ENCODE measurements at regions not wholly inside any gene's neighbourhood (a gene's known extent, or its start where the extent isn't known, plus 50 kb on each side); places are given as distances from the start of the nearest gene placed in this dataset.

DNA sequence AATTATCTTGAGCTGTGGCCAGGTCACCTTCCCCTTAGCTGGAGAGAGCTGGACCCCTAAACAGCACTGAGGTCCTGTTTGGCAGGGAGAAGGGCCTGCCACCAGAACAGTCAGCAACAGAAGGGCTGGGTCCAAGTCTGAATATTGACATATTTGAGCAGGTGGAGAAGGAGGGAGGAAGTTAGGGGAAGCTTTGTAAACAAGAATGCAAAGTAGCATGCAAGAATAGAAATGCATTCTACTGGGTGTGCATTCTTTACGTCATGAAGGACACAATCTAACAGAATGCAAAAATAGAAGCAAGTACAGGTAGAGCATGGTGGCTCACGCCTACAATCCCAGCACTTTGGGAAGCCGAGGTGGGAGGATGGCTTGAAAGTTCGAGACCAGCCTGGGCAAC lies 100.5 kb downstream of the QRSL1 start:
- no TSS peak for BruUV-seq (replicated peaks)
- H3K4me1 Mint-ChIP-seq (ENCODE audit: insufficient read depth, unreplicated experiment) = peaks cover 23% of the 10 kb centered on the region
- POLR2A ChIA-PET = interaction anchor here (1.9 kb wide), 1 partner anchor 17 kb away, joined by 6 read pairs; no protein-coding TSS in a partner anchor
- H3K4me3 Mint-ChIP-seq (ENCODE audit: unreplicated experiment) = no peak overlapping the region
- H3K27me3 Mint-ChIP-seq (ENCODE audit: insufficient read depth, unreplicated experiment) = no peaks in the 10 kb centered on the region
- intact Hi-C loops (cut with micrococcal nuclease) = no loop called here
- H3K36me3 Mint-ChIP-seq (ENCODE audit: insufficient read depth, unreplicated experiment) = peaks cover 7% of the 10 kb centered on the region
- no peaks in the 10 kb centered on the region for H3K9me3 Mint-ChIP-seq (ENCODE audit: unreplicated experiment)
- TF ChIP-seq, protein P1, sequence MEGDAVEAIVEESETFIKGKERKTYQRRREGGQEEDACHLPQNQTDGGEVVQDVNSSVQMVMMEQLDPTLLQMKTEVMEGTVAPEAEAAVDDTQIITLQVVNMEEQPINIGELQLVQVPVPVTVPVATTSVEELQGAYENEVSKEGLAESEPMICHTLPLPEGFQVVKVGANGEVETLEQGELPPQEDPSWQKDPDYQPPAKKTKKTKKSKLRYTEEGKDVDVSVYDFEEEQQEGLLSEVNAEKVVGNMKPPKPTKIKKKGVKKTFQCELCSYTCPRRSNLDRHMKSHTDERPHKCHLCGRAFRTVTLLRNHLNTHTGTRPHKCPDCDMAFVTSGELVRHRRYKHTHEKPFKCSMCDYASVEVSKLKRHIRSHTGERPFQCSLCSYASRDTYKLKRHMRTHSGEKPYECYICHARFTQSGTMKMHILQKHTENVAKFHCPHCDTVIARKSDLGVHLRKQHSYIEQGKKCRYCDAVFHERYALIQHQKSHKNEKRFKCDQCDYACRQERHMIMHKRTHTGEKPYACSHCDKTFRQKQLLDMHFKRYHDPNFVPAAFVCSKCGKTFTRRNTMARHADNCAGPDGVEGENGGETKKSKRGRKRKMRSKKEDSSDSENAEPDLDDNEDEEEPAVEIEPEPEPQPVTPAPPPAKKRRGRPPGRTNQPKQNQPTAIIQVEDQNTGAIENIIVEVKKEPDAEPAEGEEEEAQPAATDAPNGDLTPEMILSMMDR (IDR thresholded peaks at IDR 0.05; ENCODE audit: unreplicated experiment) = no peak
- CTCF ChIA-PET = interaction anchor here (0.6 to 0.7 kb wide), 2 partner anchors 8 to 76 kb away, joined by 3 read pairs; no protein-coding TSS in a partner anchor
- H3K27ac Mint-ChIP-seq (ENCODE audit: low read depth, unreplicated experiment) = no peak overlapping the region
- no peak for DNase-seq (ENCODE audit: unreplicated experiment)

DNA sequence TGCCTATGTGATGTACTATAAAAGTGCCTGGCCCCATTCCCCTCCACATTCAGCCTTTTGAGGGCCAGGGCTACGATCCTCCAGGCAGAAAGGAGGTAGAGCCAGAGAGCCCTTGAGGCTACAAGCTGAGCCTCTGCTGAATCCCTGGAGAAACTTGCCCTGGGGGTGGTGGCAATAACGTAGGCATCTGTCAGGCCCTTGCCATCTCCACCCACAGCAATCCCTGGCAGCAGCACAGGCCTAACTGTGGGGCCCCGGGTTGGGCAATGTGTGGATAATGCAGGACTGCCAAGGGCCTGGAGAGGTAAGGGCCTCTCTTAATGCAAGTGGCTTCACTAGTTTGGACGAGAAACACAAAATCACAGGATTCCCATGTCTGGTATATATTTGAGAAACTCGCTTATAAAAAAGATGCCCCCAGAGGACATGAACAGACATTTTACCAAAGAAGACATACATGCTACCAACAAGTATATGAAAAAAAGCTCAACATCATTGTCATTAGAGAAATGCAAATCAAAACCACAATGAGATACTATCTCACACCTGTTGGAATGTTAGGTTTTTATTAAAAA lies 99.0 kb downstream of the QRSL1 start:
- Mint-ChIP-seq H3K27me3 (ENCODE audit: insufficient read depth, unreplicated experiment) (no peaks in the 10 kb centered on the region), H3K4me3 (ENCODE audit: unreplicated experiment) (no peak overlapping the region), H3K9me3 (ENCODE audit: unreplicated experiment) (no peaks in the 10 kb centered on the region), H3K4me1 (ENCODE audit: insufficient read depth, unreplicated experiment) (peaks cover 25% of the 10 kb centered on the region), H3K36me3 (ENCODE audit: insufficient read depth, unreplicated experiment) (peaks cover 7% of the 10 kb centered on the region), H3K27ac (ENCODE audit: low read depth, unreplicated experiment) (peak overlapping the region; percentile 77)
- BruUV-seq (replicated peaks) = no TSS peak
- ChIA-PET POLR2A (interaction anchor here (0.7 to 3.6 kb wide), 7 partner anchors 8 to 110 kb away, joined by 3 to 22 read pairs (median 3); no protein-coding TSS in a partner anchor), CTCF (interaction anchor here (0.6 to 1.0 kb wide), 3 partner anchors 32 to 1243 kb away, joined by 3 to 4 read pairs (median 3); no protein-coding TSS in a partner anchor)
- TF ChIP-seq, protein P1 (IDR thresholded peaks at IDR 0.05; ENCODE audit: unreplicated experiment) = no peak
- DNase-seq (ENCODE audit: unreplicated experiment) = peak; percentile 52
- intact Hi-C loops (cut with micrococcal nuclease) = no loop called here

DNA sequence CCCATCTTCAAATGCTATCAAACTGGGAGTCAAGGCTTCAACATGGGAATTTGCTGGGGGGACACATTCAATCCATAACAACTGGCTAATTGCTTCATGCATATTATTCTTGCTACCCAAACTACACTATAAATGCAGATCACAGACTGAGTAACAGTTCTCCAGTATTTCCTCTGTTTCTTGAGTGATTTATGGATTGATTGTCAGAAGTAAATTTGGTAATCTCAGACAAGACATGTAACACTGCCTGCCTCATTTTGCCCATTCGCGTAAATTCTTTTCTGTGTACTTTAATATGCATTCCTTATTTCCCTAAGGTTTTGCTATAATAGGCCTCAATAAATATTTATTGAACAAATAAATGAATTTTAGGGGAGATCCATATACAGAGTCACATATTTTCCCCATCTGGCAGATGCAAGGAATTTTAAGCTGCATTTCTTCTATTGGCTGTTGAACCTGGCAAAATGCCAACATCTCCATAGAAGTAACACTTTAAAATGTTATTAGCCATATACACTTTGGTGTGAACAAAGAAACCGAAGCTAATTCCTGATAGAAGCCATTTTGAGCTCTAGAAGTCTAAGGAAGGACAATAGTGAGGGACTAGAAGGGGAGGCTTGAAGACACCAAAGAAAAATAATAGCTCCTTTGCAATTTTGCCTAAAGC lies 98.2 kb downstream of the QRSL1 start:
- Mint-ChIP-seq H3K36me3 (ENCODE audit: insufficient read depth, unreplicated experiment) (peaks cover 7% of the 10 kb centered on the region), H3K9me3 (ENCODE audit: unreplicated experiment) (no peaks in the 10 kb centered on the region), H3K4me3 (ENCODE audit: unreplicated experiment) (no peak overlapping the region), H3K4me1 (ENCODE audit: insufficient read depth, unreplicated experiment) (peaks cover 25% of the 10 kb centered on the region), H3K27me3 (ENCODE audit: insufficient read depth, unreplicated experiment) (no peaks in the 10 kb centered on the region), H3K27ac (ENCODE audit: low read depth, unreplicated experiment) (peak overlapping the region; percentile 77)
- TF ChIP-seq, protein P1 (IDR thresholded peaks at IDR 0.05; ENCODE audit: unreplicated experiment) = no peak
- POLR2A ChIA-PET = interaction anchor here (1.0 to 3.6 kb wide), 3 partner anchors 9 to 111 kb away, joined by 3 to 22 read pairs (median 3); no protein-coding TSS in a partner anchor
- BruUV-seq (replicated peaks) = no TSS peak
- CTCF ChIA-PET = interaction anchor here (0.6 kb wide), 4 partner anchors 283 to 1244 kb away, joined by 3 to 4 read pairs (median 3); no protein-coding TSS in a partner anchor
- no peak for DNase-seq (ENCODE audit: unreplicated experiment)
- intact Hi-C loops (cut with micrococcal nuclease) = no loop called here

DNA sequence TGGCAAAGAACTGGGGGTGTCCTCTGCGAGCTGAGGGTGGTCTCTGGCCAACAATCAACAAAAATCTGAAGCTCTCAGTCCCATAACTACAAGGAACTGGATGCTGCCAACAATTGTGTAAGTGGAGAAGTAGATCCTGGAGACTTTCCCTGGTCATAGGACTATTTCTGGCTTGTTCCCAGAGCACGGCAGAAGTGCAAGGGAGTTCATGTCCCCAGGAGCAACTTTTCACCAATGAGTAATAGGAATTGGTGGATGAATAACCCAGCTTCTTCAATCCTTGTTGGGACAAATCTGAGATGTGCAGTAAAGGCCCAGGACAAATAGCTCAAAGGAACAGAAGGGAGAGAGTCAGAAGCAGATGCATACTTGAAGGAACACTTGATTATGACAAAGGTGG lies 95.5 kb downstream of the QRSL1 start:
- ChIA-PET POLR2A (interaction anchor here (0.8 kb wide), 2 partner anchors 21 to 31 kb away, joined by 3 read pairs; no protein-coding TSS in a partner anchor), CTCF (interaction anchor here (0.6 kb wide), 1 partner anchor 14 kb away, joined by 5 read pairs; no protein-coding TSS in a partner anchor)
- Mint-ChIP-seq H3K36me3 (ENCODE audit: insufficient read depth, unreplicated experiment) (peaks cover 7% of the 10 kb centered on the region), H3K27me3 (ENCODE audit: insufficient read depth, unreplicated experiment) (no peaks in the 10 kb centered on the region), H3K9me3 (ENCODE audit: unreplicated experiment) (no peaks in the 10 kb centered on the region), H3K4me3 (ENCODE audit: unreplicated experiment) (no peak overlapping the region), H3K27ac (ENCODE audit: low read depth, unreplicated experiment) (no peak overlapping the region), H3K4me1 (ENCODE audit: insufficient read depth, unreplicated experiment) (peaks cover 18% of the 10 kb centered on the region)
- no TSS peak for BruUV-seq (replicated peaks)
- intact Hi-C loops (cut with micrococcal nuclease) = no loop called here
- TF ChIP-seq, protein P1 (IDR thresholded peaks at IDR 0.05; ENCODE audit: unreplicated experiment) = no peak
- DNase-seq (ENCODE audit: unreplicated experiment) = peak; percentile 53

Measured in MCF 10A (cell line).